Vagina (tissue), 2 donors: ENCODE measurements at regions not wholly inside any gene's neighbourhood (a gene's known extent, or its start where the extent isn't known, plus 50 kb on each side); places are given as distances from the start of the nearest gene placed in this dataset.
A peak's percentile ranks its signal among the peaks of the same experiment; 100 is the strongest.
"Not testable (repeated sequence)": the region's sequence is repeated elsewhere in the genome, so short reads cannot be mapped to it uniquely, and the experiment has no call there.

Experiments
- DNase-seq, 2 donors: peaks; one replicate each; pipeline ENCODE4 v3.0.0-alpha.2; 2017; ENCODE audit errors: extremely low spot score in 2 of 2
- H3K27ac ChIP-seq: fragments of 200-600 bp; sonication (generic); one replicate; pipeline ENCODE4 v1.5.1; 2019
- H3K27me3 ChIP-seq: fragments of 200-600 bp; sonication (generic); one replicate; pipeline ENCODE4 v1.5.1; 2019
- H3K36me3 ChIP-seq, 2 donors: fragments of 200-600 bp; sonication (generic); one replicate each; pipeline ENCODE4 v1.5.1; 2017 to 2019
- H3K4me1 ChIP-seq: fragments of 200-600 bp; sonication (generic); one replicate; pipeline ENCODE4 v1.5.1; 2019
- H3K4me3 ChIP-seq, 2 donors: fragments of 200-600 bp; sonication (generic); 1 replicate in 1 of 2; 2 replicates in 1 of 2; pipeline ENCODE4 v1.5.1; 2016 to 2019
- H3K9me3 ChIP-seq: fragments of 200-600 bp; sonication (generic); one replicate; pipeline ENCODE4 v1.5.1; 2019
- CTCF ChIP-seq, 3 experiments: fragments of 450-650 bp in 2 of 3; fragments of 200-600 bp in 1 of 3; sonication (generic) in 1 of 3; IDR thresholded peaks; one replicate each; pipeline ENCODE4 v1.5.1; 2017 to 2019; ENCODE audit warnings: antibody characterized with exemption in 3 of 3, mild to moderate bottlenecking in 2 of 3, moderate library complexity in 2 of 3
- POLR2A ChIP-seq, 2 donors: fragments of 450-650 bp; IDR thresholded peaks; one replicate each; pipeline ENCODE4 v1.6.1; 2017; ENCODE audit warnings: antibody characterized with exemption in 2 of 2, mild to moderate bottlenecking in 2 of 2, moderate library complexity in 2 of 2
- POLR2AphosphoS5 ChIP-seq, 2 donors: sonication (generic); formaldehyde crosslinking; IDR thresholded peaks; one replicate each; pipeline ENCODE4 v1.9.0; 2017; ENCODE audit warnings: antibody characterized with exemption in 2 of 2, mild to moderate bottlenecking in 2 of 2, low read depth in 1 of 2; ENCODE audit not compliant: insufficient read depth in 1 of 2
- intact Hi-C: fragments of 100-400 bp; cut with DNase I; formaldehyde crosslinking; loops from one replicate; pipeline ENCODE4 v1.15.1; 2023

DNA sequence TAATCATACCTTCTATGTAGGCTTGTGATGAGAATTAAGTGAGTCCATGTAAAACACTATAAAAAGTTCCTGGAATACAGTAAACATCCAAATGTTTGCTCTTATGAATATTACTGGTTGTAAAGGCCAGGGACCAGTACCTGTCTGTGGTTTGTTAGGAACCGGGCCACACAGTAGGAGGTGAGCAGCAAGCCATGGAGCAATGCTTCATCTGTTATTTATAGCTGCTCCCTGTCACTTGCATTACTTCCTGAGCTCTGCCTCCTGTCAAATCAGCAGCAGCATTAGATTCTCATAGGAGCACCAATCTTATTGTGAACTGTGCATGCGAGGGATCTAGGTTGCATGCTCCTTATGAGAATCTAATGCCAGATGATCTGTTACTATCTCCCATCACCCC, 662.0 kb upstream of the ANKRD30A start:
- intact Hi-C loops = no loop called here
- no peak for DNase-seq
- H3K4me1 ChIP-seq = no peaks in the 10 kb centered on the region
- H3K4me3 ChIP-seq = no peak overlapping the region
- H3K36me3 ChIP-seq = no peaks in the 10 kb centered on the region
- TF ChIP-seq POLR2A (IDR thresholded peaks at IDR 0.05) (no peak), CTCF (IDR thresholded peaks at IDR 0.05) (no peak), POLR2AphosphoS5 (IDR thresholded peaks at IDR 0.05; ENCODE audit: insufficient read depth in 1 of 2, low read depth in 1 of 2) (no peak)
- no peaks in the 10 kb centered on the region for H3K27me3 ChIP-seq
- H3K9me3 ChIP-seq = no peaks in the 10 kb centered on the region
- no peak overlapping the region for H3K27ac ChIP-seq

GRCh38 chr10:36462194-36462593, 663.2 kb upstream of the ANKRD30A start:
- DNase-seq = no peak
- Histone ChIP-seq H3K27ac (no peak overlapping the region), H3K9me3 (no peaks in the 10 kb centered on the region), H3K4me3 (no peak overlapping the region), H3K36me3 (no peaks in the 10 kb centered on the region), H3K4me1 (no peaks in the 10 kb centered on the region), H3K27me3 (no peaks in the 10 kb centered on the region)
- intact Hi-C loops = no loop called here
- peak in 1 of 2 donors; percentile 41 for TF ChIP-seq POLR2AphosphoS5 (IDR thresholded peaks at IDR 0.05; ENCODE audit: insufficient read depth in 1 of 2, low read depth in 1 of 2)
- no peak for TF ChIP-seq CTCF (IDR thresholded peaks at IDR 0.05)

- intact Hi-C loops, H3K36me3 ChIP-seq, DNase-seq, H3K27me3 ChIP-seq, H3K4me1 ChIP-seq, H3K27ac ChIP-seq, H3K9me3 ChIP-seq, H3K4me3 ChIP-seq: not testable (repeated sequence)
Observed at GRCh38 chr10:36458437-36458836, 667.0 kb upstream of the ANKRD30A start.

- Histone ChIP-seq H3K27me3 (no peaks in the 10 kb centered on the region), H3K4me1 (no peaks in the 10 kb centered on the region), H3K4me3 (no peak overlapping the region), H3K9me3 (no peaks in the 10 kb centered on the region), H3K36me3 (no peaks in the 10 kb centered on the region), H3K27ac (no peak overlapping the region)
- DNase-seq = no peak
- intact Hi-C loops = no loop called here
- no peak for TF ChIP-seq CTCF (IDR thresholded peaks at IDR 0.05)
- TF ChIP-seq POLR2AphosphoS5 (IDR thresholded peaks at IDR 0.05; ENCODE audit: insufficient read depth in 1 of 2, low read depth in 1 of 2) = no peak
- no peak for TF ChIP-seq POLR2A (IDR thresholded peaks at IDR 0.05)
Observed at GRCh38 chr10:36457751-36458150, 667.6 kb upstream of the ANKRD30A start.

DNA sequence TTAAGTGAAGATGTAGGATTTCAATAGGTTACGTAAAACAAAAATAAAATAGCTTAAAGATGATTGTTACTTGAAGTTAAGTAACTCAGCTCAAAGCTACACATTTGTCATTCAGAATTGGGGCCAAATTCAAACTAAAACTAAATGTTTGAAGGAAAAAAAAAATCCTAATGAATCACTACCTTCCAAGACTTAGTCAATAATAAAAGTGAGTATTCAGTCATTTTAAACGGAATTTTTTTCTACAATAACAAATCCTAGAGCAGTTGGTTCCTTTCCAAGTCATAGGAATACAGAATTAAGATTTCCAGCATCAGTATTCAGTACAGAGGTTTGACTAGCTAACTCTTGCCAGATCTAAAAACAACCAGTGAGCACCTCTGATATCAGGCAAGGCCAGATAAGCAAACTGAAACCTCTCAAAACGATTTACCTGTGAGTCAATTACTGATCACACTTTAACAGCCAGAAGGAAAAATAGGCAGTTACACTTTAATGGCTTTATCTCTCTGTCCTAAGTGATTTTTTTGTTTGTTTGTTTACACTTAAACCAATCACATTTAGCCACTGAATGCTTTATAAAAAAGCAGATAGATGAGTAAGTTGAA, 669.8 kb upstream of the ANKRD30A start:
- no peaks in the 10 kb centered on the region for H3K27me3 ChIP-seq
- H3K9me3 ChIP-seq = no peaks in the 10 kb centered on the region
- H3K4me3 ChIP-seq = no peak overlapping the region
- H3K27ac ChIP-seq = no peak overlapping the region
- no peaks in the 10 kb centered on the region for H3K4me1 ChIP-seq
- no peaks in the 10 kb centered on the region for H3K36me3 ChIP-seq
- TF ChIP-seq POLR2A (IDR thresholded peaks at IDR 0.05) (no peak), POLR2AphosphoS5 (IDR thresholded peaks at IDR 0.05; ENCODE audit: insufficient read depth in 1 of 2, low read depth in 1 of 2) (no peak), CTCF (IDR thresholded peaks at IDR 0.05) (no peak)
- intact Hi-C loops = no loop called here
- DNase-seq = no peak
